Activated CD8-positive, alpha-beta memory T cell treated with anti-CD3 and anti-CD28 coated beads, Interleukin-2, amount 50 U/mL, for 24 hours (primary cell): ENCODE measurements at regions not wholly inside any gene's neighbourhood (a gene's known extent, or its start where the extent isn't known, plus 50 kb on each side); places are given as distances from the start of the nearest gene placed in this dataset.
"Not testable (repeated sequence)": the region's sequence is repeated elsewhere in the genome, so short reads cannot be mapped to it uniquely, and the experiment has no call there.

Source experiments
- DNase-seq: peaks from one replicate; pipeline ENCODE4 v3.0.0-alpha.2; 2020; ENCODE audit errors: extremely low read depth

DNA sequence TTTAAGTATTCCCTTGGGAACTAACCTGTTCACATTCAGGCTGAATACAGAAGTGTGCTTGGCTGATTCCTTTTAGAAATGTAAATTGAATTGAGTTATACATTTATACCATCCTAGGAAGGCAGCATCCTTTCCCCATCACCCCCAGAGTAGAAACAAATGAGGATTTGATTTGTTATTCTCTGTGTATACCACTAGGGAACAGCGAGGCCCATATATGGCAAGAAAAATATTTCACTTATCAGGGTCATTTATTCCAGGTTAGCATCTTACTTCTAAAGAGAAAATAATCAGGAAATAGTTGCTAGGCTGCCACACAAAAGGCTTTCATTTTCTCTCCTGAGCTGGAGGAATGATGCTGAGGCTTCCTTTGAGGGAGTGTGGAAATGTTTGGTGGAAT lies 516.9 kb downstream of the PIK3C3 start:
- DNase-seq, result no peak

DNA sequence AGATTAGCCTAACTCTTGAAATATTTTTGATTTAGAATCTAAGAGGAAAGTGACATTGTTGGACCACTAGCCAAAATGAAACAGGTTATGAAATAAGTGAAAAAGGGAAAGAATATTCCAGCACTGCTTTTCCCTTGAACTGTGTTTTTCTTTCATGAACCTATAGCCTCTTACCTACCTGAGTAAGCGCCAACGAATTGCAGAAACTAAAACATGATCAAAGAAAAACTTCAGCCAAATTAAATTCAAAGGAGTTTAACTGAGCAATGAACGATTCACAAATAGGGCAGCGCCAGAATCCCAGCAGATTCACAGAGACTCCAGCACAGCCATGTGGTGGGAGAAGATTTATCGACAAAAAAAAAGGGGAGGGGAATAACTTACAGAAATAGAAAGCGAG lies 518.6 kb downstream of the PIK3C3 start:
- no peak for DNase-seq

DNA sequence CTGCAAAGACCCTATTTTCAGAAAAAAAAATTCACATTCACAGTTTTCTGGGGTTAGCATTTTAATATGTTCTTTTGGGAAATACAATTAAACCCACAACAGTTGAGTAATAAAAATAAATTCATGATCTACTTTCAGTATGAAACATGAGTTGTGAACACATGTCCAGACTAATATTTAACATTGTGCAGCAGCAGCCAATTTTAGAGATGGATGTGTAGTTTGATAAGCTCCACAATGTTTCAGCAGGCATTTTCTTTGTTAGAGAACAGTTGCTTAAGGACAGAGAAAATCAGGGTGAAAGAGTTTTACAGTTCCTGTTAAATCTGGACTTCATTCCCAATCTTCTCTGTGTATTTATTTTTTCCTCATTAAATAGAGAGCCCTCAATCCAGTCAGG lies 519.5 kb downstream of the PIK3C3 start:
- DNase-seq, result no peak

DNA sequence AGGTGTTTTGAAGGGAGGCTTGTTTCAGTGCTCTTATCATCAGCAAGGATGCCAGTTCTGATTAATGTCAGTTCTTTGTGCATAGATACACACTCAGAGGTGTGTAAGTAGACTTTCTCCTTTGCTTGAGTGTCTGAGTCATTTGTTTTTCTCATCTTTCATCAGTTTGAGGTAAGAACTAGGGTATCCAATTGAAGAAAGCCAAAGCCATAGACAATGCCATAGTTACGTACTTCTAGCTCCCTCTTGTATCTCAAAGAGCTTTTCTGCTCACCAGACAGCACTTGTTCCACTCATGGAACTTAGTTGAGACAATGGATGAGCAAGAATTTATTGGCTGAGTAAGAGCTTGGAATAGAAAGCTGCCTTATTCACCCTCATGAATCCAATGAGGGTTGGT lies 520.1 kb downstream of the PIK3C3 start:
- DNase-seq, result no peak

DNA sequence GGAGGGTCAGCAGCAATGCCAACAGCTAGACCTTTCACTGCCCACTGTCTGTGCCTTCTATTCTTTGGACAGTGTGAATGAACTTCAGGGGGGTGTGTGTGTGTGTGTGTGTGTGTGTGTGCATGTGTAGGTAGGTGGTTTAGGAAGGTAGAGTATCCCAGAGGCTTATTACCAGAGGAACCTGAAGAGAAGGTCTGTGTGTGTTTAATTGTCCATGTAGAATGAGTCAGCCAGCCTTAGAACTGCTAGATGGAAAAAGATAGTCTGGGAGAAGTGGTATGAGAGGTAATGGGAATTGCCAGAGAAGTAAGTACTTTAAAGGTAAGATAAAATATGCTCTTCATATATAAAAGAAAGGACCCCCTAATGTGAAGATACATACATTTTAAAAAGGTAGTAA lies 522.2 kb downstream of the PIK3C3 start:
- DNase-seq, result no peak

DNA sequence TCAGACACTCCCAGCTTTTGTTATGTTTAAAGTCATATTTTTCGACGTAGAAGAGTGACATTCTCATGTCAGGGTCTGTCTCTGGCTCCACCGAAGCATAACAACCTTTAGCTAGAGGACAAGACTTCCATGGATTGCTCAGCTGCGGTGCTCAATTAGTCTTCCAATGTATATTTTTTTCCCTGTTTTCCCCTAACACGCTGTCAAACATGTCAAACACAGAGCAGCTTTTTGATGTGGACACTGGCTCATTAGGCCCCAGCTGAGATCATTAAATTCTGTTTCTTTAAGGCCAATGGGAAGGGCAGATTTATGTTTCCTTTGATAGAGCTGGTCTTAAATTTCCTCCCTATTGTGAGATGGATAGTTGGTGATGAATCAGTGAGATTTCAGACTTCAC lies 525.4 kb downstream of the PIK3C3 start:
- DNase-seq, result no peak

DNA sequence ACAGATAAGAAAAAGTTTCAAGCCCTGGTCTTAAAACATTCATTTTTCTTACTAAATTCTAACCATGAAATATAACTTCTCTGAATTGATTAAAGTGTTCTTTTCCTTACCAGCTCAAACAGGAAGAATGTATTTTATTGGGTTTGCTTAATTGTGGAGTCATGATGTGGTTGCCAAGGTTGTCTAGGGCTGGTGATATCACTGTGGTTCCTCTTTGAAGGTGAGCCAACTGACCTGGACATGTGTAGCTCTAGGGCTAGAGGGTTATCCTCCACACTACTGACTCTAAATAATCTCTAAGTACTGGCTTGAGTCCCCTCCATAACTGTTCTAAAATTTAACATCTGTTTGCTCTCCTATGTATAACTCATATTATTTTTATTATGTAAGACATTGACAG lies 529.6 kb downstream of the PIK3C3 start:
- no peak for DNase-seq

DNA sequence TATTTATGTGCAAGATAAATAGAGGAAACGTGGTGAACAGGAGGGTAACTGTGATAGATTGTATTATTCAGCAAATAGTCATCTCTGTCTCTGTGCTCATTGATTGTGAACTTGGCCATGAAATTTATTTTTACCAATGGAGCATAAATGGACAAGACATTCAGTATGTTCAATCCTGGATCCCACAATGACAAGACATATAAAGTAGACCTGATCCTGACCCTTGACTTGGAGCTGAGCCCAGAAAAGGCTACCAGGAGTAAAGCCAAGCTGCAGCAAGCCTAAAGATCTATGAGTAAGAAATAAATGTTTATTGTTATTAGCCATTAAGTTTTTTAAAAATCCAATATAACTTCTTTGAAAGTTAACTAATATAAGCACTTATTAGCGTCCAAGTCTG lies 531.2 kb downstream of the PIK3C3 start:
- no peak for DNase-seq

DNA sequence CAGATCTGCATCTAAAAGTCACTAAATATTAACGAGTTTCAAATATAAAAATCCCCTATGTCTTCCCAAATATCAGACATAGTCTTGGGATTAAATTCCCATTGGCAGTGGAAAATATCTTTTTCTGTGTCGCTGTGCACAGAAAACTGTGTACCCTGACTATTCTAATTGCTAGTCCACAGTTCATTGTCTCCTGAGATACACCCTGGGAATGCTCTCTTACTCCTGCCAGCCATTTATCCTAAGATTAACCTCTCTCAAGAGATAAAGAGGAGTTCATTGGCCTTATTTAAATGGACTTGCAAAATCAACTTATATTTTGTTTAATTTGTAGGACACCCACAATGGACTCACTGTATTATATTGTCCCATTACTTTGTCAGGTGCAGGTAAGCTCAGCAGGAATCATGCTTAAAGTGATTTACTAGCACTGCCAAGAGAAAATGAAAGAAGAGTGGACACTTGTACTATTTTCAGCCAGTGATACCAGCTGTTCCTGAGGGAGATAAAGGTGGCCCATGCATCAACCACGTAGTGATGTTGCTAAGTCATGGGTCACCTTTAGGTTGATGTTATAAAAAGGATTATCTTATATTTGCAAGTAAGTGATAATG lies 553.8 kb downstream of the PIK3C3 start:
- DNase-seq, result no peak

DNA sequence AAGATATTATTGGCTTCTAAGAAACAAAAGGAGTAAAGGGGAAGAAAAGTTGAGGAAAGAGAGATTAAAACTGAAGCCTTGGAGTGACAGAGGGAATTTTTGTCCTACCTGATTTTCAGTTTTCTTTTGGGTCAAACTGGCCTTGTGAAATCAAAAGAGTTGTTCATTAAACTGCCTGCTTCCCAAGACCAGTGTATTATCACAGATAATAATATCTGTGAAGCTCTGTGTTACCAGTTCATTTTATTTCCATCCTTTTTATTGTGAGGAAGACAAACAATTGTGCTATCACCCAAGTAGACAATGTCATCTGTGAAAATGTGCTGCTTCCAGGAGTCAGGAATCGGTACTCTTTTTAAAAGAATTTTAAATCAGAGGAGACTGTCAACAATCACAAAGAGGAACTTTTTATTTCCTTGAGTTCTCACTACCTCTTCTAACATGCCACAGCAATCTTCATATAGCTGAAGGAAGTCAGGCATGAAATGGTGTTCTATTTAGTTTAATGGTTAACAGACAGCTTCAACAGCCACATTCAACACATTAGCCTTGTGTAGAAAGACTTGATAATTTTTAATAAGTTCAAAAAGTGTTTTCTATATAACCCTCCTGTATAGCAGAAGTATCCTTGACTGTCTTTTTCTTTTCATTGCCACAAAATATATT lies 554.8 kb downstream of the PIK3C3 start:
- no peak for DNase-seq

DNA sequence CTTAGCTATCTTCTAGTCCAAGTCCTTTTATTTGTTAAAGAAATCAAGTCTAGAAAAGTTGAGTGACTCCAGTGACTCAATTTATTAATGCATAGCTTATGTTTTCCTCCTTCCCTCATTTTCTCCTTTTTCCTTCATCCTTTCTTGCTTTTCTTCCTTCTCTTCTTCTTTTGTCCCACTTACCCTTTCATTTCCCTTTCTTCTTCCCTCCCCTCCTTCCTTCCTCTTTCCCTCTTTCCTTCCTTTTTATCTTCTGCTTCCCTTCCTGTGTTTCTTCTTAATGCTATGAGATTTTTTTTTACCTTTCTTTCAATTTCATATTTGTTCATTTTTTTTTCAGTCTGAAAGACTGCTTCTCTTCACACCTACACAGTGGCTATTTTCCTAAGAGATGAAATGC lies 555.5 kb downstream of the PIK3C3 start:
- DNase-seq, result no peak

DNA sequence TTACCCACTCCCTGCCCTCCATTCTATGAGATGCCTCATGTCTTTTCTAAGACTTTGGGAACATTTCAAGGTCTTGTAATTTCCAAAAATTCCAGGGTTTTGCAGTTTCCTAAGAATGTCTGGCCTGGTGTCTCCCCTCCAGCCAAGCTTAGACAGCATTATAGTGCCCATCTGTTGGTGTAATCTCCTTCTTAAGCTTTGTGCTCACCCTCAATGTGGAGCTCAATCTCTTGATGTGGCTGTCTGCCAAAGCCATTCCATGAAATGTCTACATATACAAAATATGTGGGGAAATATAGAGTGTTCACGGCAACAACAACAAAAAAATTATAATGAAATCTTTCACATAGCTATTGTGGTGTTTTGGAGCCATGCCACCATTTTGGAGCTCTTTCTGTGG lies 558.4 kb downstream of the PIK3C3 start:
- DNase-seq, result no peak

DNA sequence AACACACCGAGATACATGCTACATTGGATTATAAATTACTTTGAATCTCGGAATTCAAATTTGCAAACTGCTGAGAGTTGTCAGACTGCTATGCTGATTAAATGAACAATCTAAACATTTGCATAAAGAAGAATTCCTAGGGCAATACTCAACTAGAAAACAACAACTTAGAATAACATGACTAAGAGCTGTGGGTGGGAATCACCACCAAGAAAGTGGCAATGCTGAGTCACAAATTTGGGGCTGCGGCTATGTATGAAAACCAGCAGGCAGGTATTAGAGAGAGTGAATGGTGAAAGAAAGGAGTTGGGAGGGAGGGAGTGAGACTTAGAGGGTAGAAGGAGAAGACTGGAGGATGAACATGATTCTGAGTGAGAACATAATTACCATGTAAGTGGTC lies 559.5 kb downstream of the PIK3C3 start:
- no peak for DNase-seq

DNA sequence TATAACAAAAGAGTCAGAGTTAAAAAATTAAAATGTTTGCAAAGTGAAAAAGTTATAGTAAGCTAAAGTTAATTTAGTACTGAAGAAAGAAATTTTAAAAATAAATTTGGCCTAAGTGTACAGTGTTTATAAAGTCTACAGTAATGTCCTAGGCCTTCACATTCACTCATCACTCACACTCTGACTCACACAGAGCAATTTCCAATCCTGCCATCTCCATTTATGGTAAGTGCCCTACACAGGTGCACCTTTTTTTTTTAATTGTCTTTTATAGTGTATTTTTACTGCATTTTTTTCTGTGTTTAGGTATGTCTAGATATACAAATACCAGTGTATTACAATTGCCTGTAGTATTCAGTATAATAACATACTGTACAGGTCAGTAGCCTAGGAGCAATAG lies 562.9 kb downstream of the PIK3C3 start:
- no peak for DNase-seq

DNA sequence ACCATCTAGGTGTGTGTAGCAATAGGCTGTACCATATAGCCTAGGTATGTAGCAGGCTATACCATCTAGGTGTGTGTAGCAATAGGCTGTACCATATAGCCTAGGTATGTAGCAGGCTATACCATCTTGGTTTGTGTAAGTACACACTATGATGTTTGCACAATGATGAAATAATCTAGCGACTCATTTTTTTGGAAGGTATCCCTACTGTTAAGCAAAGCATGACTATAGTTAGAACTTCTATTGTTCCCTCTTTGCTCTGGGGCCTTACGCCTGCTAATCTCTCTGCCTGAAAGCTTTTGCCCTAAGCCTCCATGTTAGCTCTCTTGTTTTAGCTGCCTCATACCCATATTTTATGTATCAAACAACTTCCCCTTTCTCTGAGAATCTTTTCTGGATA lies 563.3 kb downstream of the PIK3C3 start:
- not testable (repeated sequence) for DNase-seq

DNA sequence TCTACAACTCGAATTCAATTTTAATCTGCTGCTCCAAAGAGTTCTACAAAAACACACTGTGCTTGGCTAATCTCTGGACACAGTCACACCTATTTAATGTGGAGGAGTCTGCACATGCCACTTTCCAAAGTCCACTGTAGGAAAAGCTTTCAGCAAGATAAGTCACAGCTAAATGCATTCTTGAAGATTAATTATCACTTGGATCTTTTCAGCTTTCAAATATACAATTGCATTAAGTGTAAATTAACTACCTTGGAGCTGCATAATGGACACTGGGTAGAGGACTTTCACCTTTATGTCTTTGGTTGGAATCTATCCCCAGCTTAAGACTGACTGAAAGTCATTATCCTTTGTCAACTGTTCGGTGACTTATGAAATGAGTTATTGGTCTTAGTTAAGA lies 565.1 kb downstream of the PIK3C3 start:
- no peak for DNase-seq

DNA sequence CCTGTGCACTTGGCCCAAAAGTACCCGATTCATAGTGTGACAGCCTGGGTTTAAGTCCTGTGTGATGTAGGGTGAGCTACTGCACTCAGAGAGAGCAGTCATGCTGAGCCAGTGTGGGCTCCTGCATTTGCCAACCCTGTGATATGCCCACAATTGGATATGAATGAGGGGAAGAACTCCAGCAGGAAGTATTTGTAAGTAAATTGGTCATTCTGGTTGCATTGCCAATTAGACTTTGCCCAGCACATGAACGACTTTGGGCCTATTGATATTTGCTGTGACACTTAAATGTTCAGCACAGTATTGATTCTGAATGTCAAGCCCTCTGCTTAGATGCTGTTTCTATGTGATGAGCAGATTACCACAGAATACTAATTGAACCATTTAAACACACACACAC lies 570.9 kb downstream of the PIK3C3 start:
- DNase-seq, result no peak

DNA sequence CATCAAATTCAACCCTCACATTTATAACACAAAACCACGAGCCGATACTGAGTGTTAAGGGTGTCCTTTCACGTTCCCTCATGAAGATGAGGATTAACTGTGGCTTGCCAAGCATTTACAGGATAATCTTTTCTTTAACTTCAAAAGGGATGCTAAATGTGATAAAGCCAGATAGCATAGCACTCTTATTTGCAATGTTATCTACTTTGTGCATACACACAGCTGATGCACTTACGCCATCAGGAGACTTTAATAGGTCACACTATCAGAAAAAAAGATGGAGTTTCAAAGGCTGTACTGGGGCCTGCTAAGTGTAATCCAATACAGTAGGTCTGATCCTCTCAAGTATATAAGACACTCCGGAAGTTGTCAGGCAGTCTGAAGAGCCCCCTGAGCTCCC lies 572.7 kb downstream of the PIK3C3 start:
- DNase-seq, result no peak

DNA sequence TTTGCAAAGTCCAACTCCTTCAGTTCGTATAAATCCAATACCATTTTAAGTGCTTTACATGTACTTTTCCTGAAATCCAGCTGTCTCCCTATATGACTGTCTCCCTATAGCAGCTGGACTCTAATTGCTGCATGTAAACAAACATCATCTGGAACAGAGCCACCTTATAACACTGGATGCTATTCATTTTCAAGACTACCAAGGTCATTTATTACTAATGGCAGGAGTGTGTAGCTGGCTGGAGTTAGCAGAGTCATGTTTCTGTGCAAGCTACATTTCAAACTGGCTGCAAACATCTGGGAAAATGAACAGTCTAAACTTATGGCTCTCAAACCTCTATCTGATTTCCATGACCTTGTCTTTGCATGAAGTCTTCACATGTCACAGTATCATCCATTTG lies 575.2 kb downstream of the PIK3C3 start:
- DNase-seq, result no peak

DNA sequence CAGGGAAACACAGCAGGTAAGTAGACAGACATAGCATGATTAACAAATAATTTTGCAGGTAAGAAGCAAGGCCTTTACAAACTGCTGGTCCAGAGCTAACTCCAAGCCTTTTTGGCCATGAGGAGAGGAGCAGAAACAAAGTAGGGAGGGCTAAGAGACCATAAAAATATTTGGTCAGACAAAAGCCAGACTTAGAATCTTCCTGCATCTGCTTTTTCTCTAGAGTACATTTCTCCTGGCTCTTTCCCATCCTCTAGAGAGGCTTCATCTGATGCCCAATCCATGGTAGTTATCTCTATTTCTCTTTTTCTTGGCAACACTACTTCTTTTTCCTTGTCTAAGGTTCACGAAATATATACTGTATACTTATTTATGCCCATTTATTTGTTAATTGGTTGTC lies 577.1 kb downstream of the PIK3C3 start:
- no peak for DNase-seq

DNA sequence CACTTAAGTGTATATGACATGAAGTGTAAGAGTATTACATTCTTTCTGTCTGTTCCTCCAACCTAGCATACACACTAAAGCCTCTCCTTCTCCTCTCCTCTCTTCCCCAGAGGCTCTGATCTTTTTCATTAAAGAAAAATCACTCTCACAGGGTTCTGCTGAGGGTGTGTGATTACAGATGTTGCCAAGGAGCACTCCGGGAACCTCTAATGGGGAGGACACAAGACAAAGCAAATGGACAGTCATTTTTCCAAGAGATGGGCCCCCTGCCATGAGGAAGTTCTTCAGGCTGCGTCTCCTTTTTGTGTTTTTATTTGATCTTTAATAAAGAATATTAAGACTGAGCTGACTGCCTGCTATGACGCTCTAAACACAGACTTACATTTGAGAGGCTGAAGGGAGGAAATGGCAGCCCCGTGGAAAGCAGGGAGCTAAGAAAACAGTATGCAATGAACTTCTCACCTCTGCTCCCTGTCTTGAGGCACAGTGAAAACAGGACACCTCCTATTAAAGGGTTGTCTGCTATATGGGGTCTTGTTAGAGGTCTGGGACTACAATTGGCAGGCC lies 578.1 kb downstream of the PIK3C3 start:
- no peak for DNase-seq

DNA sequence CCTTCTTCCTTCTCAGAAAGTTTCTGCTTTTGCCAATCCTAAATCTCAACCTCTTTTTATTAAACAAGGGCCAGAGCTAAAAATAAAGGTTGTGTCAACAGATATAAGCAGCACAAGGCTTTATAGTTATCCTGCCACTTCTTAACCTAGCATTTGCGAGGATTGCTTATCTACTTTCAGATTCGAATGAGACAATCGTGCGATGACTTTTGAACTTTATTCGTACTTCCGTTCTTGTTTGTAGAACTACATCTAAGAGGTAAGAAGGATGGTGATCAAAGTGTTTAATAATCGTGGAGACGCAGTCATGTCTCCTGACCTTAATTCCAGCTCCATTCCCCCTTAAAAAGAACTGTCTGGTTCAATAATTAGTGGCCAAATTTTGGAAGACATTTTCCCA lies 578.6 kb downstream of the PIK3C3 start:
- DNase-seq, result no peak

DNA sequence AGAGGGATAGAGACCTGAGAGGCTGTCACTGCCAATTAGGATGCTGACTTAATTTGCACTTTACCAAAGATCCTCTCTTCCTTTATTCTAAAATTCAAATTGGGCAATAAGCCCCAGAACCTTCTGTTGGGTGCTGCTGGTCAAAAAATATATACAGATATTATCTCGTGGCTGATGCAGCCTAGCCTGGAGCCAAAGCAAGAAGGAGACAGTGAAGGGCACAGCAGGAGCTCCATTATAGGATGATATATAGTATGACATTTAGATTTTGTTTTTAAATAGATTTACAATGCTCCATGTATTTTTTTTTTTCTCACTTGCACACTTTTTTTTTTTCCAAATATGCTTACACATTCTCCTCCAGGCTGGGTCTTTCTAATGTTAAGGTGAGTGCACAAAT lies 579.3 kb downstream of the PIK3C3 start:
- no peak for DNase-seq

DNA sequence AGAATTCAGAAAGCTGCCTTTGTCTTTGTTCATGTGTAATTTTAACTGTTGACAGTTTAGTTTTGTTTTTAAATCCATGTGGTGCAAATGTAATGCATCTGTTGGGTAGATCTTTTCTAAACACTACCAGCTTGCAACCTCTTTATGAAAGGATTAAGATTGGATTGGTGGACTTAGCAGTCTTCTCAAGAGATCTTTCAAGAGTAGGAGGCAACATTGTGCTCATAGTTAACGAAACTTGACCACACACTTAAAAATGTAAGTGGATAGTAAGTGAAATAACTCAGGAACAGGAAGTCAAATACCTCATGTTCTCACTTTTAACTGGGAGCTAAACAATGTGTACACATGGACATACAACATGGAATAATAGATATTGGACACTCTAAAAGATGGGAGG lies 579.0 kb downstream of the RIT2 start:
- no peak for DNase-seq
